ENCODE measurements at regions not wholly inside any gene's neighbourhood (a gene's known extent, or its start where the extent isn't known, plus 50 kb on each side); places are given as distances from the start of the nearest gene placed in this dataset.

- H3K4me3 ChIP-seq (replicated peaks; ENCODE audit: low read depth, low read length), result no peak overlapping the region
- DNase-seq (ENCODE audit: extremely low read depth, low read depth), result no peak
- TF ChIP-seq, protein P1, sequence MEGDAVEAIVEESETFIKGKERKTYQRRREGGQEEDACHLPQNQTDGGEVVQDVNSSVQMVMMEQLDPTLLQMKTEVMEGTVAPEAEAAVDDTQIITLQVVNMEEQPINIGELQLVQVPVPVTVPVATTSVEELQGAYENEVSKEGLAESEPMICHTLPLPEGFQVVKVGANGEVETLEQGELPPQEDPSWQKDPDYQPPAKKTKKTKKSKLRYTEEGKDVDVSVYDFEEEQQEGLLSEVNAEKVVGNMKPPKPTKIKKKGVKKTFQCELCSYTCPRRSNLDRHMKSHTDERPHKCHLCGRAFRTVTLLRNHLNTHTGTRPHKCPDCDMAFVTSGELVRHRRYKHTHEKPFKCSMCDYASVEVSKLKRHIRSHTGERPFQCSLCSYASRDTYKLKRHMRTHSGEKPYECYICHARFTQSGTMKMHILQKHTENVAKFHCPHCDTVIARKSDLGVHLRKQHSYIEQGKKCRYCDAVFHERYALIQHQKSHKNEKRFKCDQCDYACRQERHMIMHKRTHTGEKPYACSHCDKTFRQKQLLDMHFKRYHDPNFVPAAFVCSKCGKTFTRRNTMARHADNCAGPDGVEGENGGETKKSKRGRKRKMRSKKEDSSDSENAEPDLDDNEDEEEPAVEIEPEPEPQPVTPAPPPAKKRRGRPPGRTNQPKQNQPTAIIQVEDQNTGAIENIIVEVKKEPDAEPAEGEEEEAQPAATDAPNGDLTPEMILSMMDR (IDR thresholded peaks at IDR 0.05; ENCODE audit: low read depth, low read length, missing control alignments), result no peak
Measured at GRCh38 chrX:142005532-142005931, 101.8 kb downstream of the MAGEC1 start.

GRCh38 chrX:142002471-142002870 lies 98.8 kb downstream of the MAGEC1 start:
- TF ChIP-seq, protein P1 (IDR thresholded peaks at IDR 0.05; ENCODE audit: low read depth, low read length, missing control alignments), result no peak
- H3K4me3 ChIP-seq (replicated peaks; ENCODE audit: low read depth, low read length), result no peak overlapping the region
- DNase-seq (ENCODE audit: extremely low read depth, low read depth), result no peak

GRCh38 chrX:142001934-142002333 lies 98.2 kb downstream of the MAGEC1 start:
- TF ChIP-seq, protein P1 (IDR thresholded peaks at IDR 0.05; ENCODE audit: low read depth, low read length, missing control alignments), result no peak
- H3K4me3 ChIP-seq (replicated peaks; ENCODE audit: low read depth, low read length), result no peak overlapping the region
- DNase-seq (ENCODE audit: extremely low read depth, low read depth), result no peak

- no peak overlapping the region for H3K4me3 ChIP-seq (replicated peaks; ENCODE audit: low read depth, low read length)
- TF ChIP-seq, protein P1 (IDR thresholded peaks at IDR 0.05; ENCODE audit: low read depth, low read length, missing control alignments), result no peak
- DNase-seq (ENCODE audit: extremely low read depth, low read depth), result no peak
Measured at GRCh38 chrX:141989815-141990214, 86.1 kb downstream of the MAGEC1 start.

DNA sequence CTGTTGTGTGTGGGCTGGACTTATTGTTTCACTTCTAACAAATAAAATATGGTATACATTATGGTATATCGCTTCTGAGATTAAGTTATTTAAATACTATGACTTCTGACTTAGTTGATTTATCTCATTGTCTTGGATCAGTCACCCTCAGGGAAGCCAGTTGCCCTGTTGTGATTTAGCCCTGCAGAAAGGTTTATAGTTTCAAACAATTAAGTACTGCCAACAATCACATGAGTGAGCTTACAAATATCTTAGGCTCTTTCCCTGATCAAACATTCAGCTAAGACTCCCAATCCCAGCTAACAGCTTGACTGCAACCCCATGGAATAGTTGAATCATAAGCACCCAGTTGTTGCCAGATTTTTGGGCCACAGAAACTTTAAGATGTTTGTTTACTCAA lies 85.4 kb downstream of the MAGEC1 start:
- no peak for DNase-seq (ENCODE audit: extremely low read depth, low read depth)
- TF ChIP-seq, protein P1 (IDR thresholded peaks at IDR 0.05; ENCODE audit: low read depth, low read length, missing control alignments), result no peak
- H3K4me3 ChIP-seq (replicated peaks; ENCODE audit: low read depth, low read length), result no peak overlapping the region

DNA sequence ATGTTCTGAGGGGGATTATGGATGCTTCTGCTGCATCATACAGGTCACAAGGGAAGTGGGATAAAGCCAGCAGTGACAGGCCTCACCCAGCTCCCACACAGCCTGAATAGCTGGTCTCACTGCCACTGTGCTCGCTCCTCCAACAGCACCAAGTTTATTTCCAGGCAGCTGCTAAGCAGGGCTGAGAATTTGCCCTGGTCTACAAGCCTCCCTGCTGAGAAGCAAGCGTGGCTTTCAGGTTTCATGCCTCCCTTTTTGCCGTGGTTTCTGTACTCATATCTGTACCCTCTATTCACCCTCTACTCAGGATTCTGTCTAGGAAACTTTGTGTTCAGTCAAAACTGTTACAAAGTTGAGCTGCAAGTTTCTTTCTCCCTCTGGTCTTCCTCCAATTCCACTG lies 78.6 kb downstream of the MAGEC1 start:
- DNase-seq (ENCODE audit: extremely low read depth, low read depth), result no peak
- TF ChIP-seq, protein P1 (IDR thresholded peaks at IDR 0.05; ENCODE audit: low read depth, low read length, missing control alignments), result no peak
- no peak overlapping the region for H3K4me3 ChIP-seq (replicated peaks; ENCODE audit: low read depth, low read length)

DNA sequence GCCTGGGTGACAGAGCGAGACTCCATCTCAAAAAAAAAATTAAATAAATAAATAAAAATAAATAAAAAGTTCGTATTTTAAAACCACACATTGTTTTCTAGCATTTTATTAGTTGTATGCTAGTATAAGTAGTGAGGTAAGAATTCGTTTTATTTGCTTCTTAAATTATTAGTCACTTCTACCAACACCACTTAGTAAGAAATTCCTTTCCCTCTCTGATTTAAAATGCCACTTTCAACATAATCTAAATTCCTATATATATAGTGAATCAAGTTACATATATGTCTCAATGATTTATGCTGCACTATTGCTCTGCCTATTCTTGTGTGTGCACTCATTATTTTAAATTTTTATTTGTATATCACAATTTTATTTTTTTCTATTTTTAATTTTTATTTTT lies 72.1 kb downstream of the MAGEC1 start:
- H3K4me3 ChIP-seq (replicated peaks; ENCODE audit: low read depth, low read length), result no peak overlapping the region
- TF ChIP-seq, protein P1 (IDR thresholded peaks at IDR 0.05; ENCODE audit: low read depth, low read length, missing control alignments), result no peak
- DNase-seq (ENCODE audit: extremely low read depth, low read depth), result no peak

Data from HFF-Myc (cell line).